ENCODE measurements at regions not wholly inside any gene's neighbourhood (a gene's known extent, or its start where the extent isn't known, plus 50 kb on each side); places are given as distances from the start of the nearest gene placed in this dataset.

DNA sequence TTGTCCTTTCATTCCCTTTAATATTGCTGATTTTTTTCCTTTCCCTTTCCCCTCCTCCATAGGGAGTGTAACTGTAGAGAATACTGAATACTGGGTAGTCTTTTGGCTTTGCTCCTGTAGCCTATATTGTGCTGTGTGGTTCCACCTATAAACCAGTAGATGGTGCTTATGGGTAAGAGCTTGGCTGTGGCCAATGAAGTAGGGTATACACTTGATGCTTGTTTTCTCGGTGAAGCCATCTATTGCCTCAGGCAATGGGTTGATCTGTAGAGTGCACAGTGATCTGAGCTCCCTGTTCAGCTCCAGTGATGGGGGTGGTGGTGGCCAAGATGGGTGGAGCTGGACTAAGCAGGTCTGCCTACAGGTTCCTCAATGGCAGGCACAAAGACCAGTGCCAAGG, 203.3 kb upstream of the IMPG1 start:
- TF ChIP-seq ZFX (IDR thresholded peaks at IDR 0.05) = no peak
- TF ChIP-seq, protein P1, sequence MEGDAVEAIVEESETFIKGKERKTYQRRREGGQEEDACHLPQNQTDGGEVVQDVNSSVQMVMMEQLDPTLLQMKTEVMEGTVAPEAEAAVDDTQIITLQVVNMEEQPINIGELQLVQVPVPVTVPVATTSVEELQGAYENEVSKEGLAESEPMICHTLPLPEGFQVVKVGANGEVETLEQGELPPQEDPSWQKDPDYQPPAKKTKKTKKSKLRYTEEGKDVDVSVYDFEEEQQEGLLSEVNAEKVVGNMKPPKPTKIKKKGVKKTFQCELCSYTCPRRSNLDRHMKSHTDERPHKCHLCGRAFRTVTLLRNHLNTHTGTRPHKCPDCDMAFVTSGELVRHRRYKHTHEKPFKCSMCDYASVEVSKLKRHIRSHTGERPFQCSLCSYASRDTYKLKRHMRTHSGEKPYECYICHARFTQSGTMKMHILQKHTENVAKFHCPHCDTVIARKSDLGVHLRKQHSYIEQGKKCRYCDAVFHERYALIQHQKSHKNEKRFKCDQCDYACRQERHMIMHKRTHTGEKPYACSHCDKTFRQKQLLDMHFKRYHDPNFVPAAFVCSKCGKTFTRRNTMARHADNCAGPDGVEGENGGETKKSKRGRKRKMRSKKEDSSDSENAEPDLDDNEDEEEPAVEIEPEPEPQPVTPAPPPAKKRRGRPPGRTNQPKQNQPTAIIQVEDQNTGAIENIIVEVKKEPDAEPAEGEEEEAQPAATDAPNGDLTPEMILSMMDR (conservative IDR thresholded peaks at IDR 0.05) = peak; percentile 62
- H3K27ac ChIP-seq = no peak overlapping the region

DNA sequence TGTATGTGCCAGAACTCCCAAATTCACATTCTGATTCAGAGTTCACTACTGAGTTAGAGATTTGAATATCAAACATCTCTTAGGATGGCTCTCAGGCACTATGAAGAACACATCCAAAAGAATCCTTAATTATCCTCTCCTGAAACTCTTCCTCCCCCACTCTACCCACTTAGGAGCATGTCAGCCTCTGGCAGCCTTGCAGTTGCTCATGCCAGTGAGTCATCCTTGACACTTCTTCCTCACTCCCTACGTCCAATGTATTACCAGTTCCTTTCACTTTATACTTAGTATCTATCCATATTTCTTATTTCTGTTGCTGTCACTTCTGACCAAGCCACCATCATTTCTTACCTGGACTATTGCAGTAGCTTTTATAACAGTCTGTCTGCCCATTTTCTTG, 192.0 kb upstream of the IMPG1 start:
- H3K27ac ChIP-seq = no peak overlapping the region
- TF ChIP-seq ZFX (IDR thresholded peaks at IDR 0.05) = no peak

DNA sequence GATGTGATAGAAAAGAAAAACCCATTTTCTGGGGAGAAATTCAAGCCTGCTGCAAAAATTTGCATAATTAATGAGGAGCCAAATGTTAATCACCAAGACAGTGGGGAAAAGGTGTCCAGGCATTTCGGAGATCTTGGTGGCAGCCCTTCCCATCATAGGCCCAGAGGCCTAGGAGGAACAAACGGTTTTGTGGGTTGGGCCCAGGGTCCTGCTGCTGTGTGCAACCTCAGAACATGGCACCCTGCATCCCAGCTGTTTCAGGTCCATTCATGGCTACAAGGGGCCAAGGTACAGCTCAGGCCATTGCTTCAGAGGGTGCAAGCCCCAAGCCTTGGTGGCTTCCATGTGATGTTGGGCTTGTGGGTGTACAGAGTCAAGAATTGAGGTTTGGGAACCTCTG, 189.8 kb upstream of the IMPG1 start:
- H3K27ac ChIP-seq = no peak overlapping the region
- no peak for TF ChIP-seq ZFX (IDR thresholded peaks at IDR 0.05)
- TF ChIP-seq, protein P1 (conservative IDR thresholded peaks at IDR 0.05) = no peak

DNA sequence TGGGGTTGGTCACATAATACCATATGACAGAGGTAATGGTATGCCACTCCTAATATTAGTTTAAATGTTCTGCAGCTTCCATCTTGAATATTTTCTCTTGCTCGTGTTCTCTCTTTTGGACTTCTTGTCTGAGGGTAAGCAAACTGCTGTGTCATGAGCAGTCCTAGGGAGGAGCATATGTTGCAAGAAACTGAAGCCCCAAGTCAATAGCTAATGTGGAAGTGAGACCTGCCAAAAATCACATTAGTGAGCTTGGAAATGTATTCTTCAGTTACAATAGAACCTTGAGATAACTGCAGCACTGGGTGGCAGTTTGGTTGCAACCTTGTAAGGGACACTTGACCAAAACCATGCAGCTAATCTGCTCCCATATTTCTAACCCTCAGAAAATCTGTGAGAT, 178.2 kb upstream of the IMPG1 start:
- TF ChIP-seq, protein P1 (conservative IDR thresholded peaks at IDR 0.05) = no peak
- TF ChIP-seq ZFX (IDR thresholded peaks at IDR 0.05) = no peak
- no peak overlapping the region for H3K27ac ChIP-seq

DNA sequence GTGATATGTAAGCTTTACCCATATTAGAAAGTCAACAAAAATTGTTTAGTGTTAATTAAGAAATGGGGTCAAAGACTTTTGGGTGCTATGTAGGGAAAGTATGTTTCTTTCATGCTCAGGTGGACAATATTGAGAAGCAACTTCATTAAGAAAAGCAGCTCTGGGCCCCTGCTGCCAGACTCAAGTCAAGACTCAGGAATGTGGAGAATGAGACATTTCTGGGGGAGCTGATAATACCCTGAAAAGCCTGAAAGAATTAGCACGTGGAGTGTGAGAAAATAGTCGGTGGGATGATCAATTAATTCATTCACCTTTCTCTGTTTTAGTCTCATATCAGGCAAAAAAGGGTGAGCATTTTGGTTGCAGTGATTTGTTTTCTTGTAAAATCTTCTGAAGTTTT, 175.1 kb upstream of the IMPG1 start:
- H3K27ac ChIP-seq = no peak overlapping the region
- TF ChIP-seq ZFX (IDR thresholded peaks at IDR 0.05) = no peak
- TF ChIP-seq, protein P1 (conservative IDR thresholded peaks at IDR 0.05) = no peak

DNA sequence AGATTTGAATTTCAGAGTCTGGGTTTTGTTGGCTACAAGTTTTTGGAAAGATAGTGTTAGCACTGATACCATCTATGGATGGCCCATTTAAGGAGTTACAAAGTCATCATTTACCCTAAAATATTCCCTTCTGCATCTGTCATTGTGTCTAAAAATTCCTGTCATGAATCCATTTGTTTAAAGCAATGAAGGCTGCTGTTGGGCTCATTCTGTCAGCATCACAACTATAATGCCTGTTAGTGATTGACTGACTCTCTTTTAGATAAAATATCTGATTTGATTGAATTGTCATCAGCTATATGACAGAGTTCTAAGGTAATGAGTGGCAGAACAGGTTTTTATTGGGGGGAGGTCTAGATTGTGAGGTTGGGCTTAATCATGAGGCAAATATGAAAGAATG, 167.6 kb upstream of the IMPG1 start:
- TF ChIP-seq, protein P1 (conservative IDR thresholded peaks at IDR 0.05) = no peak
- no peak for TF ChIP-seq ZFX (IDR thresholded peaks at IDR 0.05)
- no peak overlapping the region for H3K27ac ChIP-seq

DNA sequence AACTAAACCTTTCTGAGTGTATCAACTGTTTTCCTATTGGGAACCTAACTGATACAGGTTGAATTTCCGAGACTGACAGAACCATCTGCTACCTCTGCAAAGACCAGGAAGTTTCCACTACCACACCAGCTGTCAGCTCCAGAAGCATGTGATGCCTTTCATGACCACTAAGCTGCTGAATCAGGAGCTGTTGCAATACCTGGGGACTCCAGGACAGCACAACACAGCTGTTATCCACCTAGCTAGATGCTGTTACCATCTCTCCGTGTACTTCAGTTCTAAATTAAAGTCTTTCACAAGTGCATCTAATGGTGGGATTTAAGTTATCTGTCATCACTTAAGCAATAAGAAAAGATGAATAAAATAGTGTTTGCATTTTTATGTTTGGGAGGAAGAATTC, 158.2 kb upstream of the IMPG1 start:
- TF ChIP-seq ZFX (IDR thresholded peaks at IDR 0.05) = no peak
- TF ChIP-seq, protein P1 (conservative IDR thresholded peaks at IDR 0.05) = peak; percentile 13; the same call in 1 of the 2 replicates
- H3K27ac ChIP-seq = no peak overlapping the region

DNA sequence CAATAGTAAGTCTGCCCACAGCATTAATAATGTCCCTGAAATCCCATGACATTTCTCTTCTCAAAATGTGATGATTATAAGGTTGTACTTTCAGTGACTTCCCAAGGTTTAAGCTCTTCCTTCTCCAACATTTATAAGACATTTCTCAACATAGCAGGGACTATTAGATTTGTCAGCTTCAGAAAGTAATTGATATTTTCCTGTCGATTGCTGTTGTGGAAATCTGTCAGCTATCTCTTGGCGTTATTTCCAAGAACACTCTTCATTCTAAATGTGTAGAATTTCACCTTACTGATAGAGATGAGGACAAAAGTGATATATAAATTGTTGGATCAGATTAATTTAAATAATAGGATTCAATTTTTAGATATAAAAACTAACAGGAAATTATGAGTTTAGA, 149.7 kb upstream of the IMPG1 start:
- no peak for TF ChIP-seq ZFX (IDR thresholded peaks at IDR 0.05)
- TF ChIP-seq, protein P1 (conservative IDR thresholded peaks at IDR 0.05) = no peak
- H3K27ac ChIP-seq = no peak overlapping the region

All from C4-2B (cell line).